ENCODE measurements at regions not wholly inside any gene's neighbourhood (a gene's known extent, or its start where the extent isn't known, plus 50 kb on each side); places are given as distances from the start of the nearest gene placed in this dataset.

DNA sequence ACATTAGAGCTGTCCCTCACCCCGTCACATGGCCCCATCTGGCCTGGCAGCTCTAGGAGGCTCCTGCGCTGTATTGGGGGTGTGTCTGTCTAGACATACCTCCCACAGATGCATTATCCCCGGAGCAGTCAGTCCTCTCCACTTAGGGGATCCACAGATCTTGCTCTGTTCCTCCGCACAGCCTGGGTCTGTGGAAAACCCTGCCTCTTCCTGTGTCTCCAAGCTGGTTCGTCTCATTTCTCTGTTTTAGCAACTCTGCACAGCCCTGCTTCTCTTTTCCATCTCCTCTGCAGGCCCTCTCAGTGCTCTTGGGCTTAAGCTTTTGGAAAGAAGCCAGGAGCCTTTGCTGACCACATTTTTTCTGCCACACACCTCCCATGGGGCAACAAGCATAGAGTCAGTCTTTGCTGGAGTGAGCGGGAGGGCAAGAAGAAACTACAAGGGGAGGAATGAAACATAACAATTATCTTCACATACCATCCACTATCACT, 241.5 kb downstream of the FOXD2 start:
- ATAC-seq (no peak), DNase-seq (no peak)
- no peaks in the 10 kb centered on the region for H3K36me3 Mint-ChIP-seq
- no peak overlapping the region for H3K4me3 Mint-ChIP-seq
- peaks cover 0 to 2% (median 0%) of the 10 kb centered on the region in 4 donors for H3K4me1 Mint-ChIP-seq
- H3K27me3 Mint-ChIP-seq = peaks cover 3 to 35% (median 19%) of the 10 kb centered on the region in 5 donors
- H3K9me3 Mint-ChIP-seq = peaks cover 0 to 2% (median 0%) of the 10 kb centered on the region in 9 donors
- POLR2A ChIA-PET = no interaction called here
- H3K27ac Mint-ChIP-seq = no peak overlapping the region

GRCh38 chr1:47679826-47680225, 242.0 kb downstream of the FOXD2 start:
- POLR2A ChIA-PET = no interaction called here
- Mint-ChIP-seq H3K9me3 (peaks cover 0 to 2% (median 0%) of the 10 kb centered on the region in 9 donors), H3K4me1 (peaks cover 0 to 3% (median 0%) of the 10 kb centered on the region in 4 donors), H3K4me3 (no peak overlapping the region), H3K36me3 (no peaks in the 10 kb centered on the region), H3K27me3 (peaks cover 3 to 35% (median 19%) of the 10 kb centered on the region in 5 donors), H3K27ac (no peak overlapping the region)
- no peak for DNase-seq
- ATAC-seq = no peak

- POLR2A ChIA-PET = no interaction called here
- no peak overlapping the region for H3K27ac Mint-ChIP-seq
- H3K27me3 Mint-ChIP-seq = peaks cover 5 to 30% (median 15%) of the 10 kb centered on the region in 5 donors
- H3K4me3 Mint-ChIP-seq = no peak overlapping the region
- peaks cover 0 to 3% (median 0%) of the 10 kb centered on the region in 4 donors for H3K4me1 Mint-ChIP-seq
- no peak for ATAC-seq
- no peaks in the 10 kb centered on the region for H3K36me3 Mint-ChIP-seq
- peaks cover 0 to 2% (median 0%) of the 10 kb centered on the region in 9 donors for H3K9me3 Mint-ChIP-seq
- no peak for DNase-seq
Measured at GRCh38 chr1:47680815-47681475, 243.1 kb downstream of the FOXD2 start.

GRCh38 chr1:47681735-47682134, 243.9 kb downstream of the FOXD2 start:
- Mint-ChIP-seq H3K4me3 (no peak overlapping the region), H3K36me3 (no peaks in the 10 kb centered on the region), H3K4me1 (peaks cover 0 to 3% (median 0%) of the 10 kb centered on the region in 4 donors), H3K9me3 (peaks cover 0 to 1% (median 0%) of the 10 kb centered on the region in 9 donors), H3K27me3 (peaks cover 3 to 22% (median 13%) of the 10 kb centered on the region in 5 donors), H3K27ac (no peak overlapping the region)
- POLR2A ChIA-PET = no interaction called here
- DNase-seq (no peak), ATAC-seq (no peak)

DNA sequence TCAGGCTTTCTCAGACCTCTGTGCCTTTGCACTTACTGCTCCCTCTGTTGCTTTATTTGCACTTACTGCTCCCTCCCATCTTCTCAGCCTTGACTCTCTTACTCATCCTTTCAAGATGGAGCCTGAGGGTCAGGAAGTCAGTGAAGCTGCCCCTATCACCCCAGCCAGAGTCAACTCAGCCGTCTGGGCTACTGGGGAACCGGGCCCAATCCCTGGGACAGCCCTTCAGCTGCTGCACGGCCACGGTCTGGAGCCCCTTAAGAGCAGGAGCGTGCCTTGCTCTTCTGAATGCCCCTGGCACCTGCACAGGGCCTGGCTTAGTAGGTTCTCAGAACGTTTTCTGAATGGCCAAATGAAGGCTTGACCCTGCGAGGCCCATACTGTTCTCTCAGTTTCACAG, 244.4 kb downstream of the FOXD2 start:
- H3K4me1 Mint-ChIP-seq = peaks cover 0 to 3% (median 0%) of the 10 kb centered on the region in 4 donors

DNA sequence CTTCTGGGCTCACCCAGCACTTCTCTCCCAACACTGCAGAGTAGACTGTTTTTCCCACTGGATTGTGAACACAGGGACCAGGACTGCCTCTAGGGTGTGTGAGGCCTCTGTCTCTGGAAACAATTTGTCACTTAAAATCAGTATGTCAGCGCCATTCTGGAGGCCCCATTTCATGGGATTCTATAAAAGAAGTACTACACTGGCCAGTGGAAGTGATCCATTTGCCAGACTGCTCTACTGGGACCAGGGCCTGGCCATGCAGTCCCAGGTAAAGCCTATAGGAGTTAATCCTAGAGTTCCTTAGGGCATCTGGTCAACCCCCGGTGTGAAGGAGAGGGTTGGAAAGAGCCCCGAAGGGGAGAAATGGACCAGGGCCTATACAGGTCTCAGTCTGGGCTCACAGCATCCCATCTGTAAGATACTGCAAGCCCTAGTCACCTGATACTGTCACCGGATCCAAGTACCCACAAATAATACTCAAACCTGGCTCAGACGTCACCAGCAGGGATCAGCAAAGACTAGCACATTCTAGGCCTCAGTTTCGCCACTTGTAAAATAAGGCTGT, 245.0 kb downstream of the FOXD2 start:
- Mint-ChIP-seq H3K4me3 (no peak overlapping the region), H3K27me3 (peaks cover 3 to 27% (median 9%) of the 10 kb centered on the region in 5 donors), H3K36me3 (no peaks in the 10 kb centered on the region), H3K27ac (no peak overlapping the region), H3K9me3 (no peaks in the 10 kb centered on the region), H3K4me1 (peaks cover 0 to 3% (median 0%) of the 10 kb centered on the region in 4 donors)
- no peak for DNase-seq
- POLR2A ChIA-PET = no interaction called here
- no peak for ATAC-seq

More for the DNA sequence above, 244.4 kb downstream of the FOXD2 start:
- ATAC-seq = no peak
- no peaks in the 10 kb centered on the region for H3K9me3 Mint-ChIP-seq
- H3K27ac Mint-ChIP-seq = no peak overlapping the region
- POLR2A ChIA-PET = no interaction called here
- no peak for DNase-seq
- H3K4me3 Mint-ChIP-seq = no peak overlapping the region
- no peaks in the 10 kb centered on the region for H3K36me3 Mint-ChIP-seq
- H3K27me3 Mint-ChIP-seq = peaks cover 3 to 22% (median 9%) of the 10 kb centered on the region in 5 donors

DNA sequence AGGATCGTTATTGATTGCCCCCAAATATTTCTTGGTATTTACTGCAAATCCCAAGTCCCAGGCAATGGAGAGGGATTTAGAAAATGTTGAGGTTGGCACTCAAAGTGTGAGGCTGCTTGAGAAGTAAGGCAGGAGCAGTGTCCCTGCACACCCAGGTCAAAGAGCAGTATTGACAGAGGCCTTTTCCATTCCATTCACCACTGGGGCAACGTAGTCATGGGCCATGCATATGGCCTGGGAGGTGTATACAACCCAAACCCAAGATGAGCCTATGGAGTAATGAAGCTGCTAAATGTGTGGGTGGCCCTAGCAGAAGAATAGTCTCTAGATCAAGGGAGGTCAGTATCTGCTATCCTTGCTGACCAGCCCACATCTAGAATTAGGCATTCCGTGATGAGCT, 245.6 kb downstream of the FOXD2 start:
- Mint-ChIP-seq H3K4me3 (no peak overlapping the region), H3K27me3 (peaks cover 3 to 30% (median 7%) of the 10 kb centered on the region in 5 donors), H3K36me3 (no peaks in the 10 kb centered on the region), H3K27ac (peak overlapping the region in 1 of 10 donors; percentile 3), H3K9me3 (no peaks in the 10 kb centered on the region), H3K4me1 (peaks cover 0 to 3% (median 0%) of the 10 kb centered on the region in 4 donors)
- DNase-seq (no peak), ATAC-seq (no peak)
- POLR2A ChIA-PET = no interaction called here

GRCh38 chr1:47684518-47684917, 246.7 kb downstream of the FOXD2 start:
- H3K27ac Mint-ChIP-seq = no peak overlapping the region
- no peaks in the 10 kb centered on the region for H3K9me3 Mint-ChIP-seq
- no peak overlapping the region for H3K4me3 Mint-ChIP-seq
- no peaks in the 10 kb centered on the region for H3K36me3 Mint-ChIP-seq
- peaks cover 0 to 30% (median 8%) of the 10 kb centered on the region in 5 donors for H3K27me3 Mint-ChIP-seq
- peaks cover 0 to 3% (median 0%) of the 10 kb centered on the region in 4 donors for H3K4me1 Mint-ChIP-seq
- POLR2A ChIA-PET = no interaction called here
- DNase-seq (no peak), ATAC-seq (no peak)

- Mint-ChIP-seq H3K36me3 (no peaks in the 10 kb centered on the region), H3K27me3 (peaks cover 3 to 33% (median 10%) of the 10 kb centered on the region in 5 donors), H3K4me1 (peaks cover 0 to 3% (median 0%) of the 10 kb centered on the region in 4 donors), H3K27ac (no peak overlapping the region), H3K9me3 (no peaks in the 10 kb centered on the region), H3K4me3 (no peak overlapping the region)
- DNase-seq (no peak), ATAC-seq (no peak)
- POLR2A ChIA-PET = no interaction called here
Measured at GRCh38 chr1:47684964-47685762, 247.3 kb downstream of the FOXD2 start.

GRCh38 chr1:47685763-47686066, 247.9 kb downstream of the FOXD2 start:
- no peaks in the 10 kb centered on the region for H3K36me3 Mint-ChIP-seq
- no peak overlapping the region for H3K27ac Mint-ChIP-seq
- peaks cover 0 to 3% (median 0%) of the 10 kb centered on the region in 4 donors for H3K4me1 Mint-ChIP-seq
- peaks cover 5 to 38% (median 12%) of the 10 kb centered on the region in 5 donors for H3K27me3 Mint-ChIP-seq
- POLR2A ChIA-PET = no interaction called here
- no peaks in the 10 kb centered on the region for H3K9me3 Mint-ChIP-seq
- ATAC-seq (no peak), DNase-seq (no peak)
- H3K4me3 Mint-ChIP-seq = no peak overlapping the region

DNA sequence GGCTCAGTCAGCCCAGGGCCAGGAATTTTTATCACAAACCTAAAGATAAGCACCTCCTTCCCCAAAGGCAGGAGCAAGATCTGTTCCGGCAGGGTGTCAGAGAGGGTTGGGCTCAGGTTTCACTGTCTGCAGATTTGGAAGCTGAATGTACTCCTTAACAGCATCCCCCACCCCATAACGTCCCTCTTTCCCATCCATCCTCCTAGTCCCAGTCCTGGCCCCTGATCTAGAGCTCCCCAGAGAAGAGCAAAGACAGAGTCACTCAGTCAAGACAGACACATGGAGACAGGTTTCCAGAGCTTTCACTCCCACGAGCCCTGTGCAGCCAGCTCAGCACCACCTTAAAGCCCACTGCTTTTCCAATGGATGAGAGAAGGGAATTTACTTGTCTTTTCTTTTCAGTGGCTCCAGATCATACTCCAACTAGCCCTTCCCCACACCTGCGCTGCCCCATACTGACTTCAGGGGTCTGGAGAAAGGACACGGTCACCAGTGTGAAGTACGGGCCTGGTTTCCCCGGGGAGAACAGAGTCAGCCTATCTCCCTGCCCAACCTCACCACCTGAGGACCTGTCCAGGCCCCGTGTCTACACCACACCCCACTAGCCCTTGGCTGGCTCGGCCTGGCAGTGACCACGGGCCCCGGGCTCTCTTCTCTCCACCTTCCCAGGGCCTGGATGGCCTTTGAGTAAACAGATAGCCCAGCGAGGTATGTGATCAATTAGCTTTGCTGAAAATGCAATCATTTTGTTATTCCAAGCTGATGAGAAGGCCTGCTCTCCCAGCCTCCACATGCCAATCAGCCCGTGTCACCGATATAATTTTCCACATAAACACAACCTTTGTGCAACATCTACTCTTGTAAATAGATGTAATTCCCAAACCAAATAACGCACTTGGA, 249.1 kb downstream of the FOXD2 start:
- peaks cover 0 to 3% (median 0%) of the 10 kb centered on the region in 4 donors for H3K4me1 Mint-ChIP-seq
- H3K9me3 Mint-ChIP-seq = peaks cover 0 to 2% (median 0%) of the 10 kb centered on the region in 9 donors
- no peak for DNase-seq
- no peak overlapping the region for H3K4me3 Mint-ChIP-seq
- H3K27me3 Mint-ChIP-seq = peaks cover 10 to 34% (median 22%) of the 10 kb centered on the region in 5 donors
- POLR2A ChIA-PET = no interaction called here
- no peak for ATAC-seq
- H3K36me3 Mint-ChIP-seq = no peaks in the 10 kb centered on the region
- H3K27ac Mint-ChIP-seq = no peak overlapping the region

Data from naive thymus-derived CD8-positive, alpha-beta T cell (primary cell).